BE2C (cell line): ENCODE measurements at regions not wholly inside any gene's neighbourhood (a gene's known extent, or its start where the extent isn't known, plus 50 kb on each side); places are given as distances from the start of the nearest gene placed in this dataset.

Experiments used
- DNase-seq: peaks from one replicate; pipeline ENCODE4 v3.0.0-alpha.2; 2020
- H3K27me3 ChIP-seq: fragments of 250-450 bp; sonication (Bioruptor Pico); 2 replicates; pipeline ENCODE4 v1.5.1; 2020; ENCODE audit warnings: mild to moderate bottlenecking
- H3K36me3 ChIP-seq: fragments of 250-450 bp; sonication (Bioruptor Pico); 2 replicates; pipeline ENCODE4 v1.5.1; 2020; ENCODE audit warnings: mild to moderate bottlenecking
- H3K4me1 ChIP-seq: fragments of 250-450 bp; sonication (Bioruptor Pico); 2 replicates; pipeline ENCODE4 v1.5.1; 2020
- H3K4me3 ChIP-seq: 2 replicates; pipeline ENCODE4 v1.5.1; 2011; ENCODE audit warnings: low read depth, low read length
- H3K9me3 ChIP-seq: fragments of 250-450 bp; sonication (Bioruptor Pico); 2 replicates; pipeline ENCODE4 v1.5.1; 2020
- CTCF ChIP-seq: IDR thresholded peaks from 2 replicates; pipeline ENCODE4 v1.5.1; 2012; ENCODE audit warnings: mild to moderate bottlenecking, low read depth, low read length

- Histone ChIP-seq H3K27me3 (no peaks in the 10 kb centered on the region), H3K4me1 (peaks cover 7% of the 10 kb centered on the region), H3K36me3 (no peaks in the 10 kb centered on the region), H3K4me3 (no peak overlapping the region), H3K9me3 (no peaks in the 10 kb centered on the region)
- TF ChIP-seq CTCF = no peak
- no peak for DNase-seq
These were observed 367.8 kb downstream of the TLE1 start for GRCh38 chr9:81321551-81321950.

GRCh38 chr9:81320909-81321482, 368.4 kb downstream of the TLE1 start:
- Histone ChIP-seq H3K4me1 (peaks cover 7% of the 10 kb centered on the region), H3K9me3 (no peaks in the 10 kb centered on the region), H3K4me3 (no peak overlapping the region), H3K36me3 (no peaks in the 10 kb centered on the region), H3K27me3 (no peaks in the 10 kb centered on the region)
- no peak for TF ChIP-seq CTCF
- peak; percentile 66 for DNase-seq

- Histone ChIP-seq H3K36me3 (no peaks in the 10 kb centered on the region), H3K4me3 (no peak overlapping the region), H3K4me1 (peaks cover 7% of the 10 kb centered on the region), H3K27me3 (no peaks in the 10 kb centered on the region), H3K9me3 (no peaks in the 10 kb centered on the region)
- DNase-seq = no peak
- TF ChIP-seq CTCF = no peak
These were observed 370.8 kb downstream of the TLE1 start for GRCh38 chr9:81318571-81318970.

- H3K36me3 ChIP-seq = no peaks in the 10 kb centered on the region
- H3K4me3 ChIP-seq = no peak overlapping the region
- peaks cover 7% of the 10 kb centered on the region for H3K4me1 ChIP-seq
- H3K9me3 ChIP-seq = no peaks in the 10 kb centered on the region
- peak; percentile 39 for DNase-seq
- TF ChIP-seq CTCF = no peak
- no peaks in the 10 kb centered on the region for H3K27me3 ChIP-seq
These were observed 371.4 kb downstream of the TLE1 start for GRCh38 chr9:81317939-81318338.

GRCh38 chr9:81317223-81317622, 372.1 kb downstream of the TLE1 start:
- H3K4me3 ChIP-seq = no peak overlapping the region
- TF ChIP-seq CTCF = no peak
- no peaks in the 10 kb centered on the region for H3K36me3 ChIP-seq
- no peaks in the 10 kb centered on the region for H3K9me3 ChIP-seq
- H3K27me3 ChIP-seq = no peaks in the 10 kb centered on the region
- DNase-seq = no peak
- peaks cover 7% of the 10 kb centered on the region for H3K4me1 ChIP-seq

- DNase-seq = no peak
- H3K4me1 ChIP-seq = peaks cover 3% of the 10 kb centered on the region
- H3K36me3 ChIP-seq = no peaks in the 10 kb centered on the region
- H3K9me3 ChIP-seq = no peaks in the 10 kb centered on the region
- TF ChIP-seq CTCF = no peak
- H3K27me3 ChIP-seq = no peaks in the 10 kb centered on the region
- no peak overlapping the region for H3K4me3 ChIP-seq
These were observed 374.9 kb downstream of the TLE1 start for GRCh38 chr9:81314490-81314889.
